Calu3 (cell line): ENCODE measurements at regions not wholly inside any gene's neighbourhood (a gene's known extent, or its start where the extent isn't known, plus 50 kb on each side); places are given as distances from the start of the nearest gene placed in this dataset.

Experiments
- BruUV-seq: library from RNA; stranded (reverse); fragments of 400-500 nt; replicated peaks from 2 replicates; lab custom pipeline; 2021; lab: Mats Ljungman, UMichigan
- CTCF ChIA-PET: fragments of 300-600 bp; sonication (Branson Sonifier 250); formaldehyde crosslinking; loops from one replicate; lab custom pipeline; 2022; ENCODE audit warnings: antibody characterized with exemption; lab: Charles Lee
- DNase-seq: peaks from one replicate; pipeline ENCODE4 v3.0.0; 2022
- H3K27ac Mint-ChIP-seq: one replicate; pipeline ENCODE4 v1.8.0; 2022; ENCODE audit warnings: mixed read lengths; ENCODE audit not compliant: unreplicated experiment
- H3K27me3 Mint-ChIP-seq: one replicate; pipeline ENCODE4 v1.8.0; 2022; ENCODE audit warnings: mixed read lengths; ENCODE audit not compliant: unreplicated experiment
- H3K36me3 Mint-ChIP-seq: one replicate; pipeline ENCODE4 v1.8.0; 2022; ENCODE audit warnings: mild to moderate bottlenecking, moderate library complexity, mixed read lengths; ENCODE audit not compliant: insufficient read depth, unreplicated experiment
- H3K4me1 Mint-ChIP-seq: one replicate; pipeline ENCODE4 v1.8.0; 2022; ENCODE audit warnings: mild to moderate bottlenecking, low read depth, mixed read lengths; ENCODE audit not compliant: unreplicated experiment
- H3K4me3 Mint-ChIP-seq: one replicate; pipeline ENCODE4 v1.8.0; 2022; ENCODE audit warnings: mild to moderate bottlenecking, low read depth, moderate library complexity, mixed read lengths; ENCODE audit not compliant: unreplicated experiment
- H3K9me3 Mint-ChIP-seq: one replicate; pipeline ENCODE4 v1.8.0; 2022; ENCODE audit warnings: low read depth, mixed read lengths; ENCODE audit not compliant: unreplicated experiment
- intact Hi-C: fragments of 100-400 bp; cut with micrococcal nuclease; formaldehyde crosslinking; loops from one replicate; pipeline ENCODE4 v1.10.0; 2022; ENCODE audit not compliant: unreplicated experiment
- TF ChIP-seq, protein P1 (sequence below): fragments of 200-600 bp; IDR thresholded peaks from one replicate; pipeline ENCODE4 v1.8.0; 2022; ENCODE audit warnings: antibody characterized with exemption; ENCODE audit not compliant: unreplicated experiment

DNA sequence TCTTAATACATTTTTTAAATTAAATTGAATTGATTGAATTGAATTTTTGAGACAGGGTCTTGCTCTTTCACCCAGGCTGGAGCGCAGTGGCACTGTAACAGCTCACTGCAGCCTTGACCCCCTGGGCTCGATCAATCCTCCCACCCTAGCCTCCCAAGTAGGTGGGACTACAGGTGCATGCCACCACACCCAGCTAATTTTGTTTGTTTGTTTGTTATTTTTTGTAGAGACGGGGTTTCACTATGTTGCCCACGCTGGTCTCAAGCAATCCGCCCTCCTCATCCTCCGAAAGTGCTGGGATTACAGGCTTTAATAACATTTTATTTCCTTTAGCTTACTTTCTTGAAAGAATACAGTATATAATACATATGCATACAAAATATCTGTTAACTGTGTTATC is 226.9 kb downstream of the BUD13 start:
- Mint-ChIP-seq H3K4me3 (no peak overlapping the region), H3K4me1 (no peaks in the 10 kb centered on the region), H3K9me3 (no peaks in the 10 kb centered on the region), H3K36me3 (no peaks in the 10 kb centered on the region), H3K27ac (no peak overlapping the region), H3K27me3 (peaks cover 17% of the 10 kb centered on the region)
- DNase-seq: no peak
- BruUV-seq: no TSS peak
- intact Hi-C loops: no loop called here
- CTCF ChIA-PET: no interaction called here
- TF ChIP-seq, protein P1, sequence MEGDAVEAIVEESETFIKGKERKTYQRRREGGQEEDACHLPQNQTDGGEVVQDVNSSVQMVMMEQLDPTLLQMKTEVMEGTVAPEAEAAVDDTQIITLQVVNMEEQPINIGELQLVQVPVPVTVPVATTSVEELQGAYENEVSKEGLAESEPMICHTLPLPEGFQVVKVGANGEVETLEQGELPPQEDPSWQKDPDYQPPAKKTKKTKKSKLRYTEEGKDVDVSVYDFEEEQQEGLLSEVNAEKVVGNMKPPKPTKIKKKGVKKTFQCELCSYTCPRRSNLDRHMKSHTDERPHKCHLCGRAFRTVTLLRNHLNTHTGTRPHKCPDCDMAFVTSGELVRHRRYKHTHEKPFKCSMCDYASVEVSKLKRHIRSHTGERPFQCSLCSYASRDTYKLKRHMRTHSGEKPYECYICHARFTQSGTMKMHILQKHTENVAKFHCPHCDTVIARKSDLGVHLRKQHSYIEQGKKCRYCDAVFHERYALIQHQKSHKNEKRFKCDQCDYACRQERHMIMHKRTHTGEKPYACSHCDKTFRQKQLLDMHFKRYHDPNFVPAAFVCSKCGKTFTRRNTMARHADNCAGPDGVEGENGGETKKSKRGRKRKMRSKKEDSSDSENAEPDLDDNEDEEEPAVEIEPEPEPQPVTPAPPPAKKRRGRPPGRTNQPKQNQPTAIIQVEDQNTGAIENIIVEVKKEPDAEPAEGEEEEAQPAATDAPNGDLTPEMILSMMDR: no peak

DNA sequence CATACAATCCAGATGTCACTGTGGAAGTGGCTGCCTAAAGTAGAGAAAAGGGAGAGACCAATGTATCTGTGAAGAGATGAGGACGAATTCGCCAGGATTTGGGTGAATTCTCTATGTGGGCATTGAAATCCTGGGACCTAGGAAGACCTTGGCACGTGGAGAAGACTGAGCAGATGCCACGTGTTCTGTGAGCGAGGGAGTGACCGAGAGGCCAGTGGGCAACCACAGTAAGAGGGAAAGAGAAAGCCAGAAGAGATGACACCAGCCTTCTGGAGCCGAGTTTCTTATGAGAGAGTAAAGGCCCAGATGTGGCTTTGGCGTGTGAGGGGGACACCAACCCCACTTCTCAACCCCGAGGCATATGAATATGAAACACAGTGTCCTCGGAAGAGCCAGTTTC is 228.1 kb downstream of the BUD13 start:
- no peaks in the 10 kb centered on the region for H3K4me1 Mint-ChIP-seq
- intact Hi-C loops: no loop called here
- no peak for DNase-seq
- peaks cover 28% of the 10 kb centered on the region for H3K27me3 Mint-ChIP-seq
- no peaks in the 10 kb centered on the region for H3K36me3 Mint-ChIP-seq
- TF ChIP-seq, protein P1: no peak
- no peak overlapping the region for H3K4me3 Mint-ChIP-seq
- H3K9me3 Mint-ChIP-seq: no peaks in the 10 kb centered on the region
- CTCF ChIA-PET: no interaction called here
- H3K27ac Mint-ChIP-seq: no peak overlapping the region
- no TSS peak for BruUV-seq

- intact Hi-C loops: no loop called here
- Mint-ChIP-seq H3K9me3 (no peaks in the 10 kb centered on the region), H3K4me1 (no peaks in the 10 kb centered on the region), H3K4me3 (no peak overlapping the region), H3K27ac (no peak overlapping the region), H3K36me3 (no peaks in the 10 kb centered on the region), H3K27me3 (peaks cover 35% of the 10 kb centered on the region)
- BruUV-seq: no TSS peak
- CTCF ChIA-PET: no interaction called here
- TF ChIP-seq, protein P1: no peak
- no peak for DNase-seq
Measured at GRCh38 chr11:116543911-116544475, 228.8 kb downstream of the BUD13 start.

DNA sequence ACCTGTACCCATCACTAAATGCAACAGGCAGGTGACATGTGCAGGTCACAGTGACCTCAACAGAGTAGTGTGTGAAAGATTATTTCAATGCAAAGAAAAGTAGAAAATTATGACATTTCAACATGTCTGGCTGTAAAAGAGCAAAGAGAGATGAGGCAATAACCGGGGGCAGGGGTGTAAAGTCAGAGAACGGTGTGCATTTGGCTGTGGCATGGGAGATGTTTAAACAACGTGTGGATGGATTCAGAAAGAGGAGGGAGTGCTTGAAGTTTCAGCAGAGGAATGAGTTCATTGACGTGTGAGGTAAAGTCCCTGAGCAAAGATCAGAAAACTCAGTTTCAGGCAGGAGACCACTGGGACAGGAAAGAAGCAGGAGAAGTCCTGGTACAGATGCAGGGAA is 229.7 kb downstream of the BUD13 start:
- CTCF ChIA-PET: no interaction called here
- intact Hi-C loops: no loop called here
- Mint-ChIP-seq H3K4me3 (no peak overlapping the region), H3K27me3 (peaks cover 39% of the 10 kb centered on the region), H3K27ac (no peak overlapping the region), H3K36me3 (no peaks in the 10 kb centered on the region), H3K4me1 (no peaks in the 10 kb centered on the region), H3K9me3 (no peaks in the 10 kb centered on the region)
- no peak for DNase-seq
- TF ChIP-seq, protein P1: no peak
- no TSS peak for BruUV-seq
